H9 (cell line): ENCODE measurements at regions not wholly inside any gene's neighbourhood (a gene's known extent, or its start where the extent isn't known, plus 50 kb on each side); places are given as distances from the start of the nearest gene placed in this dataset.

ENCODE experiments used
- DNase-seq: peaks from one replicate; pipeline ENCODE4 v3.0.0-alpha.2; 2017
- H2AFZ ChIP-seq: one replicate; pipeline ENCODE4 v1.6.1; 2013; ENCODE audit warnings: mild to moderate bottlenecking, low read length, control low read depth, moderate library complexity
- H2AK5ac ChIP-seq: 2 replicates; pipeline ENCODE4 v1.6.1; 2013; ENCODE audit warnings: low read length, control low read depth, mixed read lengths; ENCODE audit not compliant: insufficient read length
- H2BK120ac ChIP-seq: one replicate; pipeline ENCODE4 v1.6.1; 2013; ENCODE audit warnings: low read depth, mild to moderate bottlenecking, low read length, control low read depth, inconsistent platforms; ENCODE audit not compliant: poor library complexity, severe bottlenecking
- H2BK12ac ChIP-seq: 2 replicates; pipeline ENCODE4 v1.6.1; 2013; ENCODE audit warnings: low read length, control low read depth, mixed read lengths, low read depth; ENCODE audit not compliant: insufficient read length
- H2BK15ac ChIP-seq: 2 replicates; pipeline ENCODE4 v1.6.1; 2013; ENCODE audit warnings: low read depth, low read length, control low read depth
- H2BK20ac ChIP-seq: one replicate; pipeline ENCODE4 v1.6.1; 2013; ENCODE audit warnings: low read depth, mild to moderate bottlenecking, low read length, control low read depth, inconsistent platforms; ENCODE audit not compliant: poor library complexity, severe bottlenecking
- H2BK5ac ChIP-seq: 2 replicates; pipeline ENCODE4 v1.6.1; 2013; ENCODE audit warnings: low read length, control low read depth, mixed read lengths; ENCODE audit not compliant: insufficient read length
- H3K14ac ChIP-seq: 2 replicates; pipeline ENCODE4 v1.6.1; 2013; ENCODE audit warnings: low read length, control low read depth; ENCODE audit not compliant: insufficient read depth
- H3K18ac ChIP-seq: 2 replicates; pipeline ENCODE4 v1.6.1; 2013; ENCODE audit warnings: low read depth, mild to moderate bottlenecking, mixed read lengths, low read length, control low read depth; ENCODE audit not compliant: insufficient read length
- H3K23ac ChIP-seq: 2 replicates; pipeline ENCODE4 v1.6.1; 2013; ENCODE audit warnings: low read length, control low read depth, mixed read lengths, low read depth; ENCODE audit not compliant: insufficient read length
- H3K23me2 ChIP-seq: 2 replicates; pipeline ENCODE4 v1.6.1; 2013; ENCODE audit warnings: low read depth, mild to moderate bottlenecking, mixed read lengths, low read length, control low read depth; ENCODE audit not compliant: insufficient read length, poor library complexity, severe bottlenecking
- H3K27ac ChIP-seq: 2 replicates; pipeline ENCODE4 v1.5.1; 2013; ENCODE audit warnings: low read length, control low read depth, mixed read lengths, low read depth; ENCODE audit not compliant: insufficient read length
- H3K27me3 ChIP-seq: 2 replicates; pipeline ENCODE4 v1.6.1; 2013; ENCODE audit warnings: low read length, control low read depth, inconsistent platforms; ENCODE audit not compliant: insufficient read depth
- H3K4ac ChIP-seq: 2 replicates; pipeline ENCODE4 v1.6.1; 2013; ENCODE audit warnings: low read depth, mild to moderate bottlenecking, control low read depth, inconsistent platforms, low read length, moderate library complexity
- H3K4me1 ChIP-seq: 2 replicates; pipeline ENCODE4 v1.6.1; 2013; ENCODE audit warnings: low read length, control low read depth, inconsistent platforms; ENCODE audit not compliant: insufficient read depth
- H3K4me2 ChIP-seq: 2 replicates; pipeline ENCODE4 v1.6.1; 2013; ENCODE audit warnings: low read length, control low read depth, mixed read lengths; ENCODE audit not compliant: insufficient read length, insufficient read depth
- H3K56ac ChIP-seq: 2 replicates; pipeline ENCODE4 v1.6.1; 2013; ENCODE audit warnings: low read depth, mild to moderate bottlenecking, mixed read lengths, low read length, control low read depth; ENCODE audit not compliant: insufficient read length
- H3K79me1 ChIP-seq: 2 replicates; pipeline ENCODE4 v1.6.1; 2013; ENCODE audit warnings: low read depth, mild to moderate bottlenecking, moderate library complexity, low read length, control low read depth, inconsistent platforms; ENCODE audit not compliant: insufficient read depth, poor library complexity, severe bottlenecking
- H3K79me2 ChIP-seq: 2 replicates; pipeline ENCODE4 v1.6.1; 2013; ENCODE audit warnings: low read length, control low read depth, inconsistent platforms; ENCODE audit not compliant: insufficient read depth
- H3K9ac ChIP-seq: 2 replicates; pipeline ENCODE4 v1.6.1; 2013; ENCODE audit warnings: low read length, control low read depth, mixed read lengths; ENCODE audit not compliant: insufficient read length; ENCODE audit errors: extremely low read depth
- H3K9me3 ChIP-seq: one replicate; pipeline ENCODE4 v1.6.1; 2013; ENCODE audit warnings: low read depth, low read length, inconsistent platforms; ENCODE audit not compliant: control insufficient read depth
- H3T11ph ChIP-seq: one replicate; pipeline ENCODE4 v1.6.1; 2013; ENCODE audit warnings: mild to moderate bottlenecking, low read length, control low read depth, inconsistent platforms
- H4K20me1 ChIP-seq: one replicate; pipeline ENCODE4 v1.6.1; 2013; ENCODE audit not compliant: control insufficient read depth, insufficient read length, insufficient read depth
- H4K5ac ChIP-seq: 2 replicates; pipeline ENCODE4 v1.6.1; 2013; ENCODE audit warnings: low read depth, mild to moderate bottlenecking, mixed read lengths, low read length, control low read depth; ENCODE audit not compliant: insufficient read length
- H4K8ac ChIP-seq: replicated peaks from 2 replicates; pipeline ENCODE4 v1.6.1; 2013; ENCODE audit warnings: low read length, control low read depth, mixed read lengths, low read depth; ENCODE audit not compliant: insufficient read length
- H4K91ac ChIP-seq: 2 replicates; pipeline ENCODE4 v1.6.1; 2013; ENCODE audit warnings: low read depth, mild to moderate bottlenecking, moderate library complexity, mixed read lengths, low read length, control low read depth; ENCODE audit not compliant: insufficient read length
- H3K27ac Mint-ChIP-seq, 3 experiments: 2 replicates in 2 of 3; 3 replicates in 1 of 3; pipeline ENCODE4 v1.8.0; 2020 to 2021; ENCODE audit warnings: mixed read lengths in 3 of 3, mild to moderate bottlenecking in 1 of 3, moderate library complexity in 1 of 3
- H3K27me3 Mint-ChIP-seq: 2 replicates; pipeline ENCODE4 v1.8.0; 2021; ENCODE audit warnings: low read depth, mild to moderate bottlenecking, moderate library complexity, mixed read lengths
- H3K36me3 Mint-ChIP-seq, 3 experiments: 2 replicates in 2 of 3; 3 replicates in 1 of 3; pipeline ENCODE4 v1.8.0; 2020 to 2021; ENCODE audit warnings: low read depth in 3 of 3, mixed read lengths in 3 of 3; ENCODE audit not compliant: insufficient read depth in 1 of 3
- H3K4me1 Mint-ChIP-seq, 2 experiments: 2 replicates each; pipeline ENCODE4 v1.8.0; 2020; ENCODE audit warnings: mixed read lengths in 2 of 2
- H3K4me3 Mint-ChIP-seq, 2 experiments: 2 replicates in 1 of 2; 3 replicates in 1 of 2; pipeline ENCODE4 v1.8.0; 2020 to 2021; ENCODE audit warnings: mild to moderate bottlenecking in 2 of 2, mixed read lengths in 2 of 2, moderate library complexity in 1 of 2
- H3K9me3 Mint-ChIP-seq, 2 experiments: 2 replicates in 1 of 2; 3 replicates in 1 of 2; pipeline ENCODE4 v1.8.0; 2020; ENCODE audit warnings: mild to moderate bottlenecking in 2 of 2, mixed read lengths in 2 of 2, moderate library complexity in 1 of 2
- CTCF ChIP-seq: fragments of 200-600 bp; sonication (generic); conservative IDR thresholded peaks from 3 replicates; pipeline ENCODE4 v1.8.0; 2021; ENCODE audit warnings: antibody characterized with exemption, mild to moderate bottlenecking
- WGBS: extraction: QIAGEN DNeasy Blood & Tissue Kit; methylation state at CpG from one replicate; pipeline ENCODE4 v1.1.7; 2013; ENCODE audit warnings: missing lambda C conversion rate, low lambda C conversion rate, mixed read lengths; ENCODE audit not compliant: insufficient read length; ENCODE audit errors: extremely low coverage; 5-methylcytosine and 5-hydroxymethylcytosine counted together

- Histone ChIP-seq H2BK12ac (no peak overlapping the region), H3K23ac (no peak overlapping the region), H3K56ac (no peak overlapping the region), H3K4me1 (peaks cover 13% of the 10 kb centered on the region; the same call in 1 of the 2 replicates), H3K23me2 (no peaks in the 10 kb centered on the region), H3K4ac (no peak overlapping the region), H3K27me3 (no peaks in the 10 kb centered on the region), H3K9me3 (no peaks in the 10 kb centered on the region), H3K18ac (no peak overlapping the region), H4K5ac (no peak overlapping the region), H3K27ac (no peak overlapping the region), H2BK20ac (no peak overlapping the region), H3K14ac (no peak overlapping the region), H2AK5ac (no peak overlapping the region), H3K4me2 (no peak overlapping the region), H3K79me2 (no peaks in the 10 kb centered on the region), H3K79me1 (no peaks in the 10 kb centered on the region), H2AFZ (no peak overlapping the region), H2BK120ac (no peak overlapping the region), H3T11ph (no peak overlapping the region), H2BK15ac (no peak overlapping the region), H4K20me1 (no peaks in the 10 kb centered on the region), H4K91ac (no peak overlapping the region), H2BK5ac (no peak overlapping the region), H3K9ac (no peak overlapping the region), H4K8ac (no peak overlapping the region)
- Mint-ChIP-seq H3K36me3 (no peaks in the 10 kb centered on the region), H3K27ac (no peak overlapping the region), H3K4me3 (no peak overlapping the region), H3K4me1 (peaks cover 31 to 32% of the 10 kb centered on the region in 2 experiments), H3K27me3 (no peaks in the 10 kb centered on the region), H3K9me3 (no peaks in the 10 kb centered on the region)
- no peak for DNase-seq
- WGBS = no CpG with 5 or more reads among the region's 4 CpGs
- TF ChIP-seq CTCF = no peak
Observed at GRCh38 chr12:24752763-24753462, 196.0 kb downstream of the BCAT1 start.
